ENCODE measurements at regions not wholly inside any gene's neighbourhood (a gene's known extent, or its start where the extent isn't known, plus 50 kb on each side); places are given as distances from the start of the nearest gene placed in this dataset.

DNA sequence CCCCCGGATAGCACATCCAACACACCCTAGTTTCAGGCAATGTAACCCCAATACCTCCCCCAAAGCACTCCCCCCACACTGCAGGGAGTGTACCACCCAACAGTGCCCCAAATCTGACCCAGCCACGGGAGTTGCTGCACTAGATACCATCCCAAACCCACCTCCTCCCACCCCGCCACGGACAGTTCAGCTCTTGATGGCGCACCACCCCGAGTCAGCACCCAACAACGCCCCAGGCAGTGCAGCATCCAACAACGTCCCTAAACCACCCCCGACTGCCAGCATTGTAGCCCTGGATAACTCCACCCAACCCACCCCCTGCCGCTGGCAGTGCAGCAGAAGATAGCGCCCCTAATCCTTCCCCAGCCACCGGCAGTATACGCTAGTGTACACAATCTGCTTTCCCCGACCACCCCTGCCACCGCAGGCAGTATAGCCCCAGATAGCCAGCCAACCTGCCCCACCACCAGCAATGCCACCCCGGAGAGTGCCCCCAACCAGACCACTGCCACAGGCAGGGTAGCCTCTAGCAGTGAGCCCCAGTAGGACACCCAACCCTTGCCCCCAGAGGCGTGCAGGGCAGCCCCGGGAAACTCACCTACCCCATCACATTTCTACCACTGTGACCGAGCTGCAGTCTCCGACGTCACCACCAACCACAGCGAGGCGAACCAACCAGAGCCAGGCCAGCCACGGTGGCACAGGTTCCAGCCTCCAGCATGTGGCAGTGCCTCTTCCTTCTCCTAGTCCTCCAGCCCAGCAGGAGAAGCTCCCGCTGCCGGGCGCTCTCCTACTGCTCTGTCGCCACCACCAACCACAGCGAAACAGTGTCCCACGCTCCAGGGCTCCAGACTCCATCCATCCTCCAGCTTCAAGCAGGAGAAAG lies 178.1 kb downstream of the POTEB3 start:
- TF ChIP-seq, protein P1, sequence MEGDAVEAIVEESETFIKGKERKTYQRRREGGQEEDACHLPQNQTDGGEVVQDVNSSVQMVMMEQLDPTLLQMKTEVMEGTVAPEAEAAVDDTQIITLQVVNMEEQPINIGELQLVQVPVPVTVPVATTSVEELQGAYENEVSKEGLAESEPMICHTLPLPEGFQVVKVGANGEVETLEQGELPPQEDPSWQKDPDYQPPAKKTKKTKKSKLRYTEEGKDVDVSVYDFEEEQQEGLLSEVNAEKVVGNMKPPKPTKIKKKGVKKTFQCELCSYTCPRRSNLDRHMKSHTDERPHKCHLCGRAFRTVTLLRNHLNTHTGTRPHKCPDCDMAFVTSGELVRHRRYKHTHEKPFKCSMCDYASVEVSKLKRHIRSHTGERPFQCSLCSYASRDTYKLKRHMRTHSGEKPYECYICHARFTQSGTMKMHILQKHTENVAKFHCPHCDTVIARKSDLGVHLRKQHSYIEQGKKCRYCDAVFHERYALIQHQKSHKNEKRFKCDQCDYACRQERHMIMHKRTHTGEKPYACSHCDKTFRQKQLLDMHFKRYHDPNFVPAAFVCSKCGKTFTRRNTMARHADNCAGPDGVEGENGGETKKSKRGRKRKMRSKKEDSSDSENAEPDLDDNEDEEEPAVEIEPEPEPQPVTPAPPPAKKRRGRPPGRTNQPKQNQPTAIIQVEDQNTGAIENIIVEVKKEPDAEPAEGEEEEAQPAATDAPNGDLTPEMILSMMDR (IDR thresholded peaks at IDR 0.05; ENCODE audit: low read depth, low read length), result no peak
- no peak for TF ChIP-seq MYC (IDR thresholded peaks at IDR 0.05; ENCODE audit: low read depth, low read length)

Measured in NB4 (cell line).